ENCODE measurements at regions not wholly inside any gene's neighbourhood (a gene's known extent, or its start where the extent isn't known, plus 50 kb on each side); places are given as distances from the start of the nearest gene placed in this dataset.

DNA sequence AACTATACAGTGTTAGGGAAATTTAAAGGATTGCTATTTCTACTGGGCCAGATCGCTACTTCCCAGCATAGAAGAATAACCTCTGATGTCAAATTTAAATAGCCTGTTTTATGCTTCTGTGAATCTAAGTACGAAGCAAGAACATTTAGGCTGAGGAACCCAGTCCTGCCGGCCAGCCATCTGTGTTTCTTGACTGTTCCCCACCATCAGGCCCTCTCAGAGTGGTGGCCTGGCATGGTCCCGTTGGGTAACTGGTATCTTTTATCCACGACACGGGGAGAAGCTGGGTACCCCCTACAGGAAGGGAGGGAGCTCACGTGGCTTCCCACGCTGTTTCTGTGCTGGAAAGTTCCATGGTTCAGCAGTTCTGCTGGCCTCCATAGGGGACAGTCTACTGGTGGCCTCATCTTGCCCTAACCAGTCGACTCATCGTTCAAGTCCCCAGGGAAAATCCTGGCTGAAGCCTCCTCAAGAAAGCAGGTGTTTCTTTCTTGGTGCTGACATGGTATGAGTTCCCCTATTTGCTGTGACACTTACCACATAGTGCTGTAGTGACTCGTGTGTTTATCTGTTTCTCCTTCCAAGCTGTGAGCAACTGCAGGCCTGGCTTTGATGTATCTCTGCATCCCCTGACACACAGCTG is 201.7 kb upstream of the NLRP1 start:
- DNase-seq (ENCODE audit: low spot score) = no peak

DNA sequence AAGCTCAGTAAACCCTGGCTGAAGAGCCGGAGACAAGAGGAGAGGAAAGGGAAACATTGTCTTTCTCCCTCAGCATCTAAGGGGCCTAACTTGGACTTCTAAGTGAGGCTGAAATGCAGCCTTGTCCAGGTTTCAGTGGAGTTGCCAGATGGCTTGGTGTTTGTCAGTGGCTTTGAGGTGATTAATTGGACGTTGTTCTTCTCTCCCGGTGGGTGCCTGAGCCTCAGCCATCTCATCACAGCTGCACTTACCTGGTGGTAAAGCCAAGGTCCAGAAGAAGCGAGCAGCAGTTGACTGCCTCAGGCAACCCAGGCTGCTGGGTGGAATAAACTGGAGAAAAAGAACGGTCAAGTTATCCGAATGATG is 202.2 kb upstream of the NLRP1 start:
- no peak for DNase-seq (ENCODE audit: low spot score)

DNA sequence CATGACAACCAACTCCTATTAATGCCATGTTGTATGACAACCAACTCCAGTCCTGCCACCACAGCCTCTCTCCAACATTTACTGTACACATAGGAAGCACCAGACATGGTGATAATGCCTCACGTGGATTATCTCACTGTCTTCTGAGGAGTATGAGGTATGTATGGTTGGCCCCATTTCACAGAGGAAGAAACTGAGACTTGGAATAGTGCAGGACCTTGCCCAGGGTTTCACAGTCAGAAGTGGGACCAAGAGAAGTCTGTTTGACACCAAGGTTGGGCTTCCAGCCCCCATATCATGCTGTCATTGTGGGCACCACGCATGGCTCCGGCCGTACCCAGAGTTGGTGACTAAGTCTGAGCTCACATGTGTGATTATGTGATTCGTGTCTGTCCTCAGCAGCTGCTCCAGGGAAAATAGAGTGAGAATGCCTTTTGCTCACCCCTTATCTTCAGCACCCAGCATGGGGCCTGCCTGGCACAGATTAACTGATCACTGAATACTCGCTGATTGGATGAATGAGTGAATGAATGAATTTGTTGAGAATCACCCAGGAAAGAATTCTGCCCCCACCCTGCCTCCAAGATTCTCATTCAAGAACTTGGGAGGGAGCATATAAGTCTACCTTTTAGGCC is 204.1 kb upstream of the NLRP1 start:
- no peak for DNase-seq (ENCODE audit: low spot score)

GRCh38 chr17:5789528-5789927 is 205.2 kb upstream of the NLRP1 start:
- no peak for DNase-seq (ENCODE audit: low spot score)

DNA sequence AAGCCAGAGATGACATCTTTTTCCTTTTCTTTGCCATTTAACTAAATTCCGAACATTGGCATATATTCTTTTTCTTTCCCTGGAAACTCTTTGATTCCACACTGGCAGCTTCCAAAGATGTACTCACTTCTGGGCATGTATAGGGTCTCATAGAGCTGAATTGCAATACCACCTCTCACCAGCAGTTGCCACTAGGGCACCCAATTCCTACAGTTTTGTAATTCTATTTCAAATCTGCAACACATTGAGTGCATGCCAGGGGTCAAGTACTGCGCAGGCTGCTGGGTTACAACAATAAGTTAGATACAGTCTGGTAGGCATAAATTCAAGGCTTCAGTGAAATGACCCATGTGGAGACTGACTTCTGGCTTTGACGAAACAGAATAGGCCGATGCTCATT is 208.8 kb upstream of the NLRP1 start:
- DNase-seq (ENCODE audit: low spot score) = no peak

DNA sequence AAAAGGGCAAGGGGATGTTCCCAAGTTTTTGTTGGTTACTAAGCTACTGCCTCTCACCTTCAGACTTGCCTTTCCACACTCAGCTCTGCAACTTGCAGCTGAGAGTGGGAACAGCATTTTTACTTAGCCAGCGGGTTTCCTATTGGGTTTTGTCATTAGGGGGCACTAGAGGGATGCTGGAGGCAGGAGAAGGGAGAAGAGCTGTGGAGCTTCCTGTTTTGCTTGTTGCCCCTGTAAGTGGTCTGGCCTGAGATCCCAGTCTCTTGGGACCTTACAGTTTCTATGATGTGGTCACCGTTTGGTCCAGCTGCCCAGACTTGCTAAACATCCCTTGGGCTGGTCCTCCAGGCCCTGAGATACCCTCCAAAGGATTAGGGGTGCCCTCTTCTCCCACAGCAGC is 209.6 kb upstream of the NLRP1 start:
- DNase-seq (ENCODE audit: low spot score) = no peak

- no peak for DNase-seq (ENCODE audit: low spot score)
These were observed 210.1 kb upstream of the NLRP1 start for GRCh38 chr17:5794385-5794784.

- DNase-seq (ENCODE audit: low spot score) = no peak
These were observed 210.7 kb upstream of the NLRP1 start for GRCh38 chr17:5794881-5795506.

DNA sequence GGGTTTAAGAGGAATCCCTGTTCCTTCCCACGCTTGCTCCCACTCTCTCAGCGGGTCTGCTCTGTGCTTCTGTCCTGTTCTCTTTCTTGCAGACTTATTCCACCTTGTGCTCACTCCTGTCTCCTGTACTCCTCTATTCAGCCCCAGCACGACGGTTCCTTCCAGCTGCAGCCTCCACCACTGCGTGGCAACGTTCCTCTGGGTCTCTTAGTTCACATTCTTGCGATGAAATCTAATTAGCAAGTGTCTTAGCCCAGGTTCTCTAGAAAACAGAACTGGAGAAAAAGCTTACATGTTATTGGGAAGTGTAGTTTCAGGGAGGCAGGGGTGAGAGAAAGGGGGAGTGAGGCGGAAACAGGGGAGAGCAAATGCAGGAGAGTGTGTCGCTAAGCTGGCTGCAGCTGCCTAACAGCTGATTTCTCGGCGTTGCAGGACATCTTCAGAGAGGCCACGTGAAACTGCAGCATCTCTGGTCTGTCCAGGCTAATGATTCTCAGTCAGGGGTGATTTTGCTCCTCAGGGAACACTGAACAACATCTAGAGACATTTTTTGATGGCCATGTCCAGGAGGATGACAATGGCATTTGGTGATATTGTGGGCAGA is 213.2 kb upstream of the NLRP1 start:
- no peak for DNase-seq (ENCODE audit: low spot score)

DNA sequence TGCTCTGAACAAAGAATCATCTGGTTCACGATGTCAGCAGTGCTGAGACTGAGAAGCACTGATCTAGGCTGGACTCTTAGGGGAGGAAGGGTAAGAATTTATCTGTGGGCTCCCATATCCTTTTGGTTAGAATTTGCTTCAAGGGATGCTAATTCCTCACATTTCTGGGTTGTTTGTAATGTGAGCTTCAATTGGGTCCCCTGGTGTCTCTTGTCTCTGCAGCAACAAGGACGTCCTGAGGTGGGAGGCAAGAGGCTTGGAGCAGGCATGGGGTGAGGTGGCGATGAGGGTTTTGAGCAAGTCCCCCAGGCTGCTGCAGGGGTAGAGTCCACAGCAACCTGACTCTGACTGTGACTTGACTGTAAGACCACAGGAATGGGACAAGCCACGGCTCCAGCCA is 213.8 kb upstream of the NLRP1 start:
- DNase-seq (ENCODE audit: low spot score) = no peak

DNA sequence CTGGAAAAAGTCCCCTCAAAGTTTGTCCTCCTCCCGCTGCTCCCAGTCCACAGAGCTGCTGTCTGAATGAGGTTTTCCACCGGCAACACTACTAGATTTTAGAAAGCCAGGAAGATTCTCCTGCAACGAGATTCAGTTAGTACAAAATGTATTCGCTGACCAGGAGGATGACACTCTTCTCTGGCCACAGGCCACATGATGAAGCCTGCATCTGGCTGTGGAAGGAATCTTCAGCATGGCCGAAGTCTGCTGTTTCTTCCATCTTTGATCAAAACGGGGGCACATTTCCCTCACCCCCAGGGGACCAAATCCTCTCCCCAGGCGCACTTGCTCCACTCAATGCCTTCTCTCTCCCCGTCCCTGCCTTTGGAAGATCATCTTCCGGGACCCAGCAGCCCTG is 215.8 kb upstream of the NLRP1 start:
- DNase-seq (ENCODE audit: low spot score) = no peak

- no peak for DNase-seq (ENCODE audit: low spot score)
These were observed 216.3 kb upstream of the NLRP1 start for GRCh38 chr17:5800646-5801045.

DNA sequence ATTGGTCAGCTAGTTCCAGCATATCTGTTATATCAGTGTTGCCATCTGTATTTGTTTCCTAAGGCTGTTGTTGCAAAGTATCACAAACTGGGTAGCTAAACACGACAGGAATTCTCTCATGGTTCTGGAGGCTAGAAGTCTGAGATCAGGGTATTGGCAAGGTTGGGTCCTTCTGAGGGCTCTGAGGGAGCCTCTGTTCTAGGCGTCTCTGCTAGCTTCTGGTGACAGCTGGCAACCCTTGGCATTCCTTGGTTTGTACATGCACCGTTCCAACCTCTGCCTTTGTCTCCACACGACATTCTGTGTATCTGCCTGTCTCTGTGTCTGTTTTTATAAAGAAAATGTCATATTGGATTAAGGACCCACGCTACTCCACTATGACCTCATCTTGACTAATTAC is 219.9 kb upstream of the NLRP1 start:
- no peak for DNase-seq (ENCODE audit: low spot score)

DNA sequence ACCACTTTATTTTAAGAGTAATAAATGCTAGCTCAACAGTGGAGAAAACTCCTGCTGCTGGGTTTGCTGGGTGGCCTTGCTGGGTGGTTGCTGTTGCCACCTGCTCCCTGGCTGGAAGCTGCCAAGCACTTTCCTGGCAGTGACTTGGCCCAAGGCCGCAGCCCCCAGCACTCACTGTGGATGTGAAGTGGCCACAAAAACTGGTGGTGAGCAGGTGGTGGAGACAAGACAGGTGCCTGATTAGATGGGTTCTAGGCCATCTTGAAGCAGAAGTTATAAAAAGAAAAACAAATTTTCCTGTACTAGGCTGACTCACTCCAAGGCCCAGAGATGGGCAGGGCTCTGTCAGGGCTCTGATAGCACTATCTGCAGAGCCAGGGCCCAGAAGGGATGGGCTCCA is 224.7 kb upstream of the NLRP1 start:
- no peak for DNase-seq (ENCODE audit: low spot score)

DNA sequence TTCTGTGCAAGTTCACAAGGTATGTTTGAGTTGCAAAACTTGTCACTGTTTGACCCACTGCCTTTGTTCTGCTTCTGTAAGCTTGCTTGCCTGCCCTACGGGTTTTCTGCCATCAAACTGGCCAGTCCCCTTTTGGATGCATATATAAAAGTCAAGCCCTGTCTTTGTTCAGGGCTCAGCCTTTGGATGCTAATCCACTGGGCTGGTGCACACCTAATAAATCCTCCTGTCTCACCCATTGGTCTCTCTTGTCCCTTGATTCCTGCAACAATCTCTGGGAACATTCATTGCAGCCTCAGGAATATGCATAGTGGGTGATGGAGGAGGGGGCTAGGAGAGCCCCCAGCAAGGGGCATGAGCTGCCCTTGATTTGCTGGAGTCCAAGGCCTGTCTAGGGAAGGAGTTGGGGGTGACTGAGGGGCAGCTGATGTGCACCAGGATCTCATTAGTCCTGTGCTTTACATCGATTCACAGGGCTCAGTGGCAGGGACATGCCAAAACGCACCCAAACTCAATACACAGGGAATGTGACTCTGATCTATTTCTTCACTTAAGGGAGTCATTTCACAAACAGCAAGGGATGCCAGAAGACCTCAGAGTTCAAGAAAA is 225.4 kb upstream of the NLRP1 start:
- no peak for DNase-seq (ENCODE audit: low spot score)

- no peak for DNase-seq (ENCODE audit: low spot score)
These were observed 228.3 kb upstream of the NLRP1 start for GRCh38 chr17:5812590-5812989.

DNA sequence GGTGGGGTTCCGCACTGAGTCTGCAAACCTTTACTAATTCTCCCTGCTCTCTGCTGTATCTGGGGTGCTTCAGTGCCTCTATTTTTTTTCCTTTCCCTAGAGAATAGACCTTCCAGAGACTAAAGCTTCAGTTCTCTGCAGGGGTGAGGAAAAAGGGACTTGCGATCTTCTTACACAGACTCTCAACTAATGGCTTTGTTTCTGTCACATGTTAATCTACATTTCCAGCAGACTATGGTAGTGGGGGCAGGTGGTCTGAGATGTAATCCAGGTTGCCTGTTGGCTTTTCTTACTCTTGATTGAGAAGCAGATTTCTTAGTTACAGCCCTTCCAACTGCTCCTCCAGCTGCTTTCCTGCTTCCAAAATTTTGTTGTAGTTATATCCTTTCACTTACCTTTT is 229.0 kb upstream of the NLRP1 start:
- DNase-seq (ENCODE audit: low spot score) = no peak

DNA sequence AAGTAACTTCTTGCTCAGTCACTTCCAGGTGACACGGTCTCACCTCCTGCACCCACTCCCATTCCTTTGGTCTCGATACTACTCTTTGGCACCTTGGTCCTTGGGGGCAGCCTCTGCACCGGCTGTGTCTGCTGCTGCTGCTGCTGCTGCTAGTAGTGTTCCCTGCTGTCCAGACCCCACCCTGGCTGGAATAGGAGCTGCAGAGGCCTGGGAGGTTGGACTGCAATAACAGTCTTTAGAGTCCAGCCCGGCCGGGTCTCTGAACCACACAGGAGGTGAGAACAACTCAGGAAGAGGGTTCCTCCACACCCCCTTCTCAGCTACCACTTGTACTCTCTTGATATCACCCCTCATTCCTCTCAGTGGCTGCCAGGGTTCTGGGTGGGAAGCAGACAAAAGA is 231.1 kb upstream of the NLRP1 start:
- no peak for DNase-seq (ENCODE audit: low spot score)

DNA sequence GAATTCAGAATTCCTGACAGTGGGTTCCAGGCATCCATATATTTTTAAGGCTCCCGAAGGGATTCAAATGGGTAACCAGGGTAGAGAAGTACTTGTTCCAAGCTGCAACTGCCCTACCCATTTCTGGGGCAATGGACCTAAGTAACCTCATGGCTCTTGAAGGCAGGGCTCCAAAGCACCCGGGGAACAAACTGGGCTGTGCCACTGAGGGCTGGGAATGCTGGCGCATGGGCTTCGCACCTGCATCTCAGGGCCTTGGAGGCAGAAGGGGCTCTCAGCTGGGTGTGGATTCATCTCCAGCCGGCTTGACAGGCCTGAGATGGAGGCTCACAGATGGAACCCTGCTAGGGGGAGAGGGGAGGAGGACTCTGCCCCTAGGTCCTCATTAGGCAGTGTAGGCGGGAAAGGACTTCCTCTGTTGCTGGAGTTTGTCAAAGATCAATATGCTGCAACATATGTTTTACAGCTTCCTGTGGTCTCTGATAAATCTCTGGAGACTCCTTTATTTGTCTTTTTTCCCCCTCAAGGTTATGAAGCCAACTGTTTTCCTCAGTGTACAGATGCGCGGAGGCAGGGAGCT is 232.3 kb upstream of the NLRP1 start:
- no peak for DNase-seq (ENCODE audit: low spot score)

DNA sequence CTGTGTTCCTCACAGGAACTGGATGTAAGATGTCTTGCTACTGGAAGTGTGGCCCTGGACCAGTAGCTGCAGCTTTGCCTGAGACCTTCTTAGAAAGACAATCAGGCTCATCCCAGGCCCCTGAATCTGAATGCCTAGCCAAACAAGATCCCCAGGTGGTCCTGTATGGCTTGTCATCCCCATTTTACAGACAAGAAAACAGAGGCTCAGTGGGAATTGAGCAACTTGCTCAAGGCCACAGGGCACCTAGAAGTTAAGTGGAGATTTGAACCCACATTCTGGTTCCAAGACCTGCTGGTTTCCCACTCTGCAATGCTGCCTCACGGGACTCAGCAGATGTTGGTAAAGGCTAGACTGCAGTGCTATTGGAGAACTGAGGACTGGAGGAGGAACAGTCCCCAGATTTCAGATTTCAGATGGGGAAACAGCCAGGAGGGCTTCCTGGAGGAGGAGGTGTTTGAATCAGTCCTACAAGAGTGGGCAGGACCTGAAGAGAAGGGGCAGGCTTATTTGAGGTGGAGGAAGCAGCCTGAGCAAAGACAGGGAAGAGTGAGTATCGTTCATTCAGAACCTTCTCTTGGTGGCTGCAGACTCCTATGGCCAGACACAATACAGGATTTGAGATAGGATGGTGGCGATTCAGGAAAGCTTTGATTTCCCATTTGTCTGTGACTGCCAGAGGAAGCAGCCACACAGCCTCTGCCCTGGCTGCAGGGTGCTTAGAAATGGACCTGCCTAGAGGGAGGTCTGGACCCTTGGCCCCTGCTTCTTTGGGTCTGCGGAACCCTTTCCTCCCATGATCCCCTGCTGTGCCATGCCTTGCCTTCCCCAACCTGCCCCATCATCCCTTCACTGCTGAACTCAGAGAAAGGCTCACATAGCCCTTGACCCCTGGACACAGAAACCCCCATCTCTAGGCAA is 233.4 kb upstream of the NLRP1 start:
- DNase-seq (ENCODE audit: low spot score) = no peak

DNA sequence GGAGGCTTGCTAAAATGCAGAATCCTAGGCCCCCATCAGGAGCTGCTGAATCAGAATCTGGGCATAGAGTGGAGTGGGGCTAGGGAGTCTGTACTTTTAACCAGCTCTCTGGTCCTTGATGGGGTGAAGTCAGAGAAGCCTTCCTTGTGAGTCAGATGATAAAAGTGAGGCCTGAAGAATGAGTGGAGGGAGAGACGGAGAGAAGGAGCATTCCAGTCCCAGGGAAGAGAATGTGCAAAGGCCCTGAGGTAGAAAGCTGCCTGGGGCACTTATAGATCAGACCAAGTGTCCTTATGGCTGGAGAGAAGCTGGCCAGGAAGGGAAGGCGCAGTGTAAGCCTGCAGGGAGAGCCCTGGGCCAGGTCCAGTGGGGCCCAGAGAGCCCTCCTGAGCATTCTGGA is 235.1 kb upstream of the NLRP1 start:
- no peak for DNase-seq (ENCODE audit: low spot score)

Data from COLO829 (cell line).